H1 (cell line): ENCODE measurements at regions not wholly inside any gene's neighbourhood (a gene's known extent, or its start where the extent isn't known, plus 50 kb on each side); places are given as distances from the start of the nearest gene placed in this dataset.

Experiments used
- ASH2L ChIP-seq: fragments of 200-600, 300-600 bp; sonication (generic); IDR thresholded peaks from one replicate; pipeline ENCODE4 v1.7.1; 2017; ENCODE audit warnings: low read length
- POLR2A ChIP-seq, 2 experiments: IDR thresholded peaks; 1 replicate in 1 of 2; 2 replicates in 1 of 2; pipeline ENCODE4 v1.6.1; 2011; ENCODE audit warnings: low read depth in 2 of 2, low read length in 2 of 2, mild to moderate bottlenecking in 2 of 2; ENCODE audit errors: control extremely low read depth in 1 of 2
- POLR2AphosphoS5 ChIP-seq: IDR thresholded peaks from 2 replicates; pipeline ENCODE4 v1.6.1; 2011; ENCODE audit warnings: low read depth, low read length
- SP1 ChIP-seq: IDR thresholded peaks from 2 replicates; pipeline ENCODE4 v1.6.1; 2011; ENCODE audit warnings: low read depth, low read length
- SRF ChIP-seq: IDR thresholded peaks from 2 replicates; pipeline ENCODE4 v1.6.1; 2011; ENCODE audit warnings: mild to moderate bottlenecking, low read depth, low read length, moderate library complexity
- YY1 ChIP-seq: IDR thresholded peaks from 2 replicates; pipeline ENCODE4 v1.6.1; 2011; ENCODE audit warnings: low read depth, mild to moderate bottlenecking, low read length
- TF ChIP-seq, protein P1 (sequence below), 3 experiments: IDR thresholded peaks; 1 replicate in 2 of 3; 2 replicates in 1 of 3; pipeline versions ENCODE4 v1.5.1 to v1.6.1; 2011; ENCODE audit warnings: low read length in 3 of 3, mild to moderate bottlenecking in 3 of 3, inconsistent platforms in 2 of 3, low read depth in 1 of 3, moderate library complexity in 1 of 3; ENCODE audit not compliant: insufficient read depth in 1 of 3; ENCODE audit errors: control extremely low read depth in 1 of 3

DNA sequence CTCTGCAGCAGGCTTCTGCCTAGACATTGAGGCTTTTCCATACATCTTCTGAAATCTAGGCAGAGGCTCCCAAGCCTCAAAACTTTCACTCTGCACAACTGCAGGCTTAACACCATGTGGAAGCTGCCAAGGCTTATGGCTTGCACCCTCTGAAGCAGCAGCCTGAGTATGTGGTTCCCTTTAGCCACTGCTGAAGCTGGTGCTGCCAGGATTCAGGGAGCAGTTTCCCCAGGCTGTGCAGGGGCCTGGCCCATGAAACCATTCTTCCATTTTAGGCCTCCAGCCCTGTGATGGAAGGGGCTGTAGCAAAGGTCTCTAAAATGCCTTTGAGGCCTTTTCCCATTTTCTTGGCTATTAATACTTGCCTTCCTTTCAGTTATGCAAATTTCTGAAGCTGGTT, 680.3 kb upstream of the FTMT start:
- TF ChIP-seq, protein P1, sequence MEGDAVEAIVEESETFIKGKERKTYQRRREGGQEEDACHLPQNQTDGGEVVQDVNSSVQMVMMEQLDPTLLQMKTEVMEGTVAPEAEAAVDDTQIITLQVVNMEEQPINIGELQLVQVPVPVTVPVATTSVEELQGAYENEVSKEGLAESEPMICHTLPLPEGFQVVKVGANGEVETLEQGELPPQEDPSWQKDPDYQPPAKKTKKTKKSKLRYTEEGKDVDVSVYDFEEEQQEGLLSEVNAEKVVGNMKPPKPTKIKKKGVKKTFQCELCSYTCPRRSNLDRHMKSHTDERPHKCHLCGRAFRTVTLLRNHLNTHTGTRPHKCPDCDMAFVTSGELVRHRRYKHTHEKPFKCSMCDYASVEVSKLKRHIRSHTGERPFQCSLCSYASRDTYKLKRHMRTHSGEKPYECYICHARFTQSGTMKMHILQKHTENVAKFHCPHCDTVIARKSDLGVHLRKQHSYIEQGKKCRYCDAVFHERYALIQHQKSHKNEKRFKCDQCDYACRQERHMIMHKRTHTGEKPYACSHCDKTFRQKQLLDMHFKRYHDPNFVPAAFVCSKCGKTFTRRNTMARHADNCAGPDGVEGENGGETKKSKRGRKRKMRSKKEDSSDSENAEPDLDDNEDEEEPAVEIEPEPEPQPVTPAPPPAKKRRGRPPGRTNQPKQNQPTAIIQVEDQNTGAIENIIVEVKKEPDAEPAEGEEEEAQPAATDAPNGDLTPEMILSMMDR (IDR thresholded peaks at IDR 0.05; ENCODE audit: control extremely low read depth in 1 of 3, insufficient read depth in 1 of 3, low read depth in 1 of 3, low read length in 3 of 3), result no peak
- TF ChIP-seq POLR2AphosphoS5 (no peak), POLR2A (IDR thresholded peaks at IDR 0.05; ENCODE audit: control extremely low read depth in 1 of 2, low read depth in 2 of 2, low read length in 2 of 2) (no peak), YY1 (no peak), SP1 (no peak), SRF (no peak), ASH2L (no peak)
